ENCODE measurements at regions not wholly inside any gene's neighbourhood (a gene's known extent, or its start where the extent isn't known, plus 50 kb on each side); places are given as distances from the start of the nearest gene placed in this dataset.

DNA sequence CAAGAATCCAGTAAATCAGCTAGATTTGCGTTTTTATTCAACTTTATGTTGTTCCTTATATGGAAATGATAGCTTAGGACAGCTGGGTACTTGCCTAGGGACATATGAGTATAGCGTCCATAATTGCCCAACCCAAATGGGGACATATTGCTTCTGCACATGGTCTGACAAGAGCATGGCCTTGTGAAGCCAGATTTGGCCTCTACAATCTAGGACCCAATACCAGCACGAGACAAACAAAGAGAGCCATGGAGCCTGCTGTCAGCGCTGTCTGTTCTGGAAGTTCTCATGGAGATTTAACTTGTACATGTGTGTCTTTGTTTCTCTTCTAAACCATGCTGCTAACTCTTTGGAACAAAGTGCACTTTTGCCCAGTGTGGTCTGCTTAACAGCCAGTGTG, 240.0 kb upstream of the CAMK1G start:
- TF ChIP-seq EZH2 (IDR thresholded peaks at IDR 0.05; ENCODE audit: insufficient read depth, poor library complexity, severe bottlenecking) (no peak), EZH2phosphoT487 (IDR thresholded peaks at IDR 0.05; ENCODE audit: insufficient read depth, low read depth) (no peak)
